B cell (primary cell): ENCODE measurements at regions not wholly inside any gene's neighbourhood (a gene's known extent, or its start where the extent isn't known, plus 50 kb on each side); places are given as distances from the start of the nearest gene placed in this dataset.

Source experiments
- EZH2 ChIP-seq: IDR thresholded peaks from 2 replicates; pipeline ENCODE4 v1.6.1; 2012; ENCODE audit warnings: borderline replicate concordance, low read depth, mild to moderate bottlenecking, moderate library complexity, low read length; ENCODE audit not compliant: insufficient read depth, poor library complexity, severe bottlenecking
- TF ChIP-seq, protein P1 (sequence below): fragments of 200-600 bp; IDR thresholded peaks from one replicate; pipeline ENCODE4 v1.8.0; 2022; ENCODE audit warnings: antibody characterized with exemption, mild to moderate bottlenecking

DNA sequence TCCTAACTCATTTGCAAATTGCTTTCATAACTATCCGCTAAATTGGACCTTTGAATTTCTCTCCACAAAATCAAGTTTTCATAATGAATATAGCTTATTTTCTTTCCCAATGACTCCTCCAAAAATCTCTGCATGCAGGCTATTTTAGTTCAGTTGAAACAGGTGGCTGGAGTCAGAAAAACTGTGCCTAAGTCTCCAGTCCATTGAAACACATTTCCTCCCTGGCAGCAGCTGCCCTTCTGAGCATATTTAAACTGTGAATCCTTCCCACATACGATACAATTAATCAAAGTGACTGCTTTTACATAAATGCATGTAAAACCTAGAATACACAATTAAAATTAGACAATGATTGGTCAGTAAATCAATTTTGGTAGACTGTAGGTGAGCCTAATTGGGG lies 344.6 kb upstream of the MARCKS start:
- TF ChIP-seq, protein P1, sequence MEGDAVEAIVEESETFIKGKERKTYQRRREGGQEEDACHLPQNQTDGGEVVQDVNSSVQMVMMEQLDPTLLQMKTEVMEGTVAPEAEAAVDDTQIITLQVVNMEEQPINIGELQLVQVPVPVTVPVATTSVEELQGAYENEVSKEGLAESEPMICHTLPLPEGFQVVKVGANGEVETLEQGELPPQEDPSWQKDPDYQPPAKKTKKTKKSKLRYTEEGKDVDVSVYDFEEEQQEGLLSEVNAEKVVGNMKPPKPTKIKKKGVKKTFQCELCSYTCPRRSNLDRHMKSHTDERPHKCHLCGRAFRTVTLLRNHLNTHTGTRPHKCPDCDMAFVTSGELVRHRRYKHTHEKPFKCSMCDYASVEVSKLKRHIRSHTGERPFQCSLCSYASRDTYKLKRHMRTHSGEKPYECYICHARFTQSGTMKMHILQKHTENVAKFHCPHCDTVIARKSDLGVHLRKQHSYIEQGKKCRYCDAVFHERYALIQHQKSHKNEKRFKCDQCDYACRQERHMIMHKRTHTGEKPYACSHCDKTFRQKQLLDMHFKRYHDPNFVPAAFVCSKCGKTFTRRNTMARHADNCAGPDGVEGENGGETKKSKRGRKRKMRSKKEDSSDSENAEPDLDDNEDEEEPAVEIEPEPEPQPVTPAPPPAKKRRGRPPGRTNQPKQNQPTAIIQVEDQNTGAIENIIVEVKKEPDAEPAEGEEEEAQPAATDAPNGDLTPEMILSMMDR, result no peak
- TF ChIP-seq EZH2, result no peak
